Stimulated activated naive CD8-positive, alpha-beta T cell treated with anti-CD3 and anti-CD28 coated beads, Interleukin-15, Interleukin-2, amounts not matched to agents 100 U/mL and 50 U/mL, for 24 hours (primary cell): ENCODE measurements at regions not wholly inside any gene's neighbourhood (a gene's known extent, or its start where the extent isn't known, plus 50 kb on each side); places are given as distances from the start of the nearest gene placed in this dataset.
A peak's percentile ranks its signal among the peaks of the same experiment; 100 is the strongest.

Experiments
- ATAC-seq: fragments of 150-1000 bp; cut with Tn5 transposase; one replicate; pipeline ENCODE4 v1.10.0; 2021
- DNase-seq: peaks from one replicate; pipeline ENCODE4 v3.0.0; 2021

GRCh38 chr2:144281476-144281875, 238.4 kb downstream of the ZEB2 start:
- ATAC-seq (no peak), DNase-seq (no peak)

- ATAC-seq (no peak), DNase-seq (no peak)
Observed at GRCh38 chr2:144280009-144280408, 239.9 kb downstream of the ZEB2 start.

DNA sequence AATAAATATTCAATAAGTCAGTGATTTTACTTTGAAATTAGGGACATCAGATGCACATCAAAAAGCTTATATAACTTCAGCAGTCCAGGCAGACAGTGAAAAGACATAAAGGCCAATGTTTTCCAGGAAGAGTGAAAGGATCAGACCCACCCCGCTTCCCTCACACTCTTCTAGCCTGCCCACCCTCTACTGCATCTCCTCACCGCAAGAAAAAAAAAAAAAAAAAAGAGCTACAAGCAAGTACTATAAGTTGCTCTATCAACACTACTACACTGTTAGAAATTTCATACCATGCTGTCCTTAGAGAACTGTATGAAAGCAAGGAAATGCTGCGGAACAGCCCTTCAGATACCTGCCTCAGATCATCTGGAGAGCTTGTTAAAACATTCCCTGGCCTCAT, 240.8 kb downstream of the ZEB2 start:
- ATAC-seq (no peak), DNase-seq (no peak)

DNA sequence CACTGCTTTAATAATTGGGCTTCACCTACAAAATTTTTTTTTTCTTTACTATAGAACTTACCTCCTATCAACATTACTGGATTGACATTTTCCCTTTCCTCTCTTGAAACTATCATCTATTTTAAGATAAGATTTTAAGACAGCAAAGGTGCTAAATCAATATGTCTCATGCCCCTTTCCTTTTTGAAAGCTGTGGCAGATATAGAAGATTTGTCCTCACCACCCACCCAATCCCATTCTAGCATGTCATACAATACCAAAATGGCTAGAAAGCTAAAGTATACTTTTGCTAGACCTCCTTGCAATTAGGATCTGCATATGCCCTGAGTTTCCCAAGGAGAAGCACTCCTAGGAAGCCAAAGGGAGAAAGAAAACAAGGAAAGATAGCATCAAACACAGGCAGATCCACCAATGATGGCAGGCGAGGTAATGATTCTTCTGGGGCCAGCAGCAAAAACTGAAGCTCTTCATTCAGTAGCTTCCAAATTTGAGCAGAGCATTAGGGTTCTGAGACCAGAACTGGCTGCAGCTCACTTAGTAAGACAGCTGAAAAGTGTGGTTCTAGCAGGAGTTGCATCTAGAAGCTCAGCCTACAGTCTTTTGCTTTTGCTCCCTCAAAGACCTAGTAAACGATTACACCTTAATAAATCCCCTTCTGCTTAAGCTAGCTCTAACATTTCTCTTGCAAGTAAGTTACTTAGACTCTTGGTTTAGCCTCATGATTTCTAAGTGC, 242.1 kb downstream of the ZEB2 start:
- DNase-seq (no peak), ATAC-seq (no peak)

GRCh38 chr2:144275340-144275739, 244.6 kb downstream of the ZEB2 start:
- no peak for DNase-seq
- no peak for ATAC-seq

GRCh38 chr2:144274131-144274530, 245.8 kb downstream of the ZEB2 start:
- DNase-seq (no peak), ATAC-seq (no peak)

GRCh38 chr2:144270951-144271350, 249.0 kb downstream of the ZEB2 start:
- no peak for DNase-seq
- no peak for ATAC-seq

DNA sequence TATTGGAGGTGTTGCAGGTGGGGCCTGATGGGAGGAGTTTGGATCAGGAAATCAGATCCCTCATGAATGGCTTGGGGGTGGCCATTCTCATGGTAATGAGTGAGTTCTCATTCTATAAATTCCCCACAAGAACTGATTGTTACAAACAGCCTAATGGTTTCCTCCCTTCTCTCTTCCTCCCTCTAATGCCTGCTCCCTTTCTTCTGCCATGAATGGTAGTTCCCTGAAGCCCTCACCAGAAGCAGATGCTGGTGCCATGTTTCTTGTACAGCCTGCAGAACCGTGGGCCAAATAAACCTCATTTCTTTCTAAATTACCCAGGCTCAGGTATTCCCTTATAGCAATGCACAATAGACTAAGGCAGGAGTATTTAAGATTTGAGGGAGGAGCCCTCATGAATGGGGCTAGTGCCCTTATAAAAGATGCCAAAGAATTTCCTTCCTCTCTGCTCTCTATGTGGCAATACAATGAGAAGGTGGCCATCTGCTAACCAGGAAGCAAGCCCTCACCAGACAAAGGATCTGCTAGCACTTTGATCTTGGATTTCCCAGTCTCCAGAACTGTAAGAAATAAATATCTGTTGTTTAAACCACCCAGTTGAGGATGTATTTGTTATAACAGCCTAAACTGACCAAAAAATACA, 251.8 kb downstream of the ZEB2 start:
- ATAC-seq (no peak), DNase-seq (no peak)

DNA sequence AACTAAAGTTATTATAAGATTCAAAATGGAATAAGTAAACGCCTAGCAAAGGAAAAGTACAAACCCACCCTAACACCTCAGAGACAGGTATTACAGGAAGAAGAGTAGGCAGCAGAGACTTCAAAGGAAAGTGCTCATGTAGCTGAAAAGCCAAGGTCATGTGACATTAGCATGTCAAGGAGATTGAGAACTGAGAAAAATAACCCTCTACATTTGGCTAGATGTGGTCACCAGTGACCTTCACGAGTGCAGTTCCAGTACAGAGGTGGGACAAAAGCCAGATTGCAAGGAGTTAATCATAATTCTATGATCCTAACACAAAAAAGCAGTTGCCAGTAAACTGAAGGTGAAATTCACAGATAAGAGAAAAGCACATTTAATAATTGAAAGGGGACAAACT, 252.7 kb downstream of the ZEB2 start:
- no peak for DNase-seq
- peak; percentile 90 for ATAC-seq

- no peak for DNase-seq
Observed at GRCh38 chr2:144265654-144266053, 254.3 kb downstream of the ZEB2 start.

DNA sequence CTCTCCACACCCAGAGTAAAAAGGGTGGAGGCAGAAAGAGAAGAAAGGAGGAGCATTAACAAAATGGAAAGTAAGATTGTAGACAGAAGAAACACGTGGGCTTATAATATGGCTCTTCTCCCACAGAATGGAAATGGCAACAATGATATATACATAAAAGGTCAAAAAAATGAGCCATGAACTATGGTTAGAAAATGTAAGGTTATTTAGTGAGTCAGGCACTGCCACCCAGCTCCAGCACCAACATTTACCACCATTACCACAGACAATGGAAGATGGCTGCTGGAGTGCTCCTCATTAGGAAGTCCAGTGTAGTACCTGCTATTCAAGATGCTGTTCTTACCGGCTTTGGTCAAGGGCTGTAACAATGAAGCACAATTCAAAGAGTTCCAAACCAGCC, 258.0 kb downstream of the ZEB2 start:
- peak; percentile 80 for ATAC-seq
- peak; percentile 33 for DNase-seq

More at GRCh38 chr2:144265654-144266053, 254.3 kb downstream of the ZEB2 start:
- peak; percentile 52 for ATAC-seq

DNA sequence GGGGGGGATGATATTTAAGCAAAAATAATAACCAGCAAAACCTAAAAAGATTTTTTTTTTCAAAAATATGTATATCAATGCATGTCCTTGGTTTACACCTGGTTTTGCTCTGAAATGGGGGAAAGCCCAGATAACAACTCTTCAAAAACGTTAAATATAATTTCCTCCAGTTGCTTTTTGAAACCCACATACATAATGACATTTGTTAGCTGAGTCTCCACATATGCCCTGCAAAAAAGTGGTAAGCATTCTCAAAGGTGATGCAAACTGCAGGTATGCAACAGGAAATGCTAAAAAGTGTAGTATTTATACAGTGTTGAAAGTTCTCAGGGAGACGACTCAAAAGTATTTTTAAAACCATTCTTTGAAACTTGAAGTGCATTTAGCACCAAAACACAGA, 258.6 kb downstream of the ZEB2 start:
- ATAC-seq (no peak), DNase-seq (no peak)

- ATAC-seq (no peak), DNase-seq (no peak)
Observed at GRCh38 chr2:144259332-144259731, 260.6 kb downstream of the ZEB2 start.

DNA sequence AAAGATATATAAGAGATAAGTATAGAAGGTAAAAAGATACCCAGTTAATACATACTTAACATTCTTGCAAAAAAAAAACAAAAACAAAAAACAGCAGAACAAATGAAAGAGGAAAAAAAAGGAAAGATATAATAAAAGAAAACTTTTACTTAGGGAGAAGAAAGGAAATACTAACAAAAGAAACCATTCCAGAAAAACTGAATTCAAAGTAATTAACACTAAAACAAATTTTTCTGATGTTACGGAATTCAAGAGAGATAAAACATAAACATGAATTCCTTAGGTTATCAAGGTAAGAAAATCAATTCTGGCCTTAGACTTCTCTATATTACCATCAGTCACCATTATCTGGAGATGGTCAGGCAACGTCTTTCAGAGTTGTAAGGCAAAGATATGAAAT, 261.8 kb downstream of the ZEB2 start:
- no peak for DNase-seq
- no peak for ATAC-seq

DNA sequence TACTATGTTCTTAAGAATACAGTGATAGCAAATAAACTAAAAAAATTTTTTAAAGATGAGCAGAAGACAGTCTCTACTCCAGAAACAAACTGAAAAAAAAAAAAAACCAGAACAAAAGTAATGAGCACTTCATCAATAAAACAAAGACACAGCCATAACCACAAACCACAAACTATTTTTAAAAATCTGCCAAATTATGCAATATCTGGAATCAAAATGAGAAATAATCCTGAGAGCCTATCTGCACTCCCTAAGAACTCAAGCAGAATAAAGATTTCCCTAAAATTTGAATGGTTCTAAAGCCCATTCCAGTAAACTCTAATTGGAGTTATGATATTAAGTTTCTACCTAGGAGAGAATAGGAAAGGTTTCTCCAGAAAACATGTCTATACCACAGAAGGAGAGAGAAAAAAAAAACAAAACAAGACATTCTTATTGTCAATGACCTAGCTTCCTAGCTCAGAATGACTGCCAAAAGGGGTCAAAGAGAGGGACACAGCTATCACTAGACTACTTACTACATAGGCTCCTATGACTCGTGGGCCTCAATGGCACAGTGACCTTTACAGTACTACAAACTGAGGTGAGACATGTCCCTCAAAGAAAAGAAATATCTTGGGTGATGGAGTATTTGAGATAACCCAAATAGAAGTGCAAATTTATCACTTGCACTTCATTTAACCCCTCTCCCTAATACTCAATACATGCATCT, 262.8 kb downstream of the ZEB2 start:
- DNase-seq (peak; percentile 26), ATAC-seq (peak; percentile 84)

- ATAC-seq: no peak
- no peak for DNase-seq
Observed at GRCh38 chr2:144254342-144255235, 265.3 kb downstream of the ZEB2 start.

- no peak for ATAC-seq
Observed at GRCh38 chr2:144253743-144254142, 266.2 kb downstream of the ZEB2 start.

DNA sequence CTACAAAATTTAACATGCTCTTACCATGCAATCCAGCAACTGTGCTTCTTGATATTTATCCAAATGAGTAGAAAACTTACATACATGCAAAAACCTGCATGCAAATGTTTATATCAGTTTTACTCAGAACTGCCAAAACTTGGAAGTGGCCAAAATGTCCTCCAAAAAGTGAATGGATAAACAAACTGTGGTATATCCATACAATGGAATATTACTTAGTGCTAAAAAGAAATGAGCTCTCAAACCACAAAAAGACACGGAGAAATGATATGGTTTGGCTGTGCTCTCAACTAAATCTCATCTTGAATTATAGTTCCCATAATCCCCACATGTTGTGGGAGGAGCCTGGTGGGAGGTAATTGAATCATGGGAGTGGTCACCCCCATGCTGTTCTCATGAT, 267.2 kb downstream of the ZEB2 start:
- ATAC-seq: no peak

More at GRCh38 chr2:144253743-144254142, 266.2 kb downstream of the ZEB2 start:
- no peak for DNase-seq

GRCh38 chr2:144249035-144249637, 270.8 kb downstream of the ZEB2 start:
- DNase-seq: no peak
- no peak for ATAC-seq

More for the DNA sequence above, 267.2 kb downstream of the ZEB2 start:
- no peak for DNase-seq

- ATAC-seq (no peak), DNase-seq (no peak)
Observed at GRCh38 chr2:144248350-144249034, 271.4 kb downstream of the ZEB2 start.

DNA sequence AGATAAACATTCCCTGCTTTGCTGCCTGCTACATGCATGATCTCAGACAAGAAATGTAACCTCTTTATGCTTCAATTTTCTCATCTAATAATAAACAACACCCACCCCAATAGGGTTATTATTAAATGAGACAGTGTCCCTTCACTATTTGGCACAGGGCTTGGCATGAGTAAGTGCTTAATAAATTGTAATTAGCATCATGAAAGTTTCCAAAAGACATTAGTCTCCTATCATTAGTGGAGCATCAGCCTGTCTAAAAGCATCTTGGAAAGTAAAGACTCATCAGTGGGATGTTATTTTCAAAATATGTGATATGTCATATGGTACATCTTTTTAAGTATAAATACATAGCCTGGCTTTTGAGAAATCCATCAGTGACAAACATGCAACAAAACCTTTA, 275.0 kb downstream of the ZEB2 start:
- ATAC-seq: no peak
- DNase-seq: no peak
